Natural killer cell (primary cell): ENCODE measurements at regions not wholly inside any gene's neighbourhood (a gene's known extent, or its start where the extent isn't known, plus 50 kb on each side); places are given as distances from the start of the nearest gene placed in this dataset.

Source experiments
- ATAC-seq, 3 donors: fragments of 150-1000 bp in 2 of 3; fragments of 200-7000 bp in 1 of 3; cut with Tn5 transposase; 1 replicate in 1 of 3; 2 replicates in 2 of 3; pipeline ENCODE4 v1.10.0; 2021; ENCODE audit warnings: mild to moderate bottlenecking in 2 of 3, moderate library complexity in 2 of 3
- DNase-seq, 2 donors: peaks; one replicate each; pipeline versions ENCODE4 v3.0.0 to v3.0.0-alpha.2; 2013 to 2021; ENCODE audit warnings: mixed read lengths in 1 of 2
- H3K27ac ChIP-seq: one replicate; pipeline ENCODE4 v1.5.1; 2013; ENCODE audit warnings: mild to moderate bottlenecking, low read length
- H3K27me3 ChIP-seq: one replicate; pipeline ENCODE4 v1.6.1; 2013; ENCODE audit warnings: low read length; ENCODE audit not compliant: control insufficient read depth, insufficient read depth
- H3K36me3 ChIP-seq: one replicate; pipeline ENCODE4 v1.6.1; 2013; ENCODE audit warnings: low read length; ENCODE audit not compliant: control insufficient read depth, insufficient read depth
- H3K4me1 ChIP-seq: one replicate; pipeline ENCODE4 v1.6.1; 2013; ENCODE audit warnings: low read length; ENCODE audit not compliant: control insufficient read depth, insufficient read depth
- H3K4me3 ChIP-seq: one replicate; pipeline ENCODE4 v1.5.1; 2013; ENCODE audit warnings: low read length
- H3K9me3 ChIP-seq: one replicate; pipeline ENCODE4 v1.6.1; 2013; ENCODE audit warnings: low read length; ENCODE audit not compliant: control insufficient read depth, insufficient read depth
- H3K27ac Mint-ChIP-seq, 2 donors: one replicate each; pipeline ENCODE4 v1.8.0; 2022; ENCODE audit warnings: mild to moderate bottlenecking in 2 of 2, mixed read lengths in 2 of 2, moderate library complexity in 1 of 2
- H3K27me3 Mint-ChIP-seq, 2 donors: one replicate each; pipeline ENCODE4 v1.8.0; 2022; ENCODE audit warnings: low read depth in 2 of 2, mixed read lengths in 2 of 2
- H3K36me3 Mint-ChIP-seq: one replicate; pipeline ENCODE4 v1.8.0; 2022; ENCODE audit warnings: mixed read lengths
- H3K4me1 Mint-ChIP-seq, 2 donors: one replicate each; pipeline ENCODE4 v1.8.0; 2022; ENCODE audit warnings: mixed read lengths in 2 of 2
- H3K4me3 Mint-ChIP-seq: one replicate; pipeline ENCODE4 v1.8.0; 2022; ENCODE audit warnings: mild to moderate bottlenecking, moderate library complexity, mixed read lengths
- H3K9me3 Mint-ChIP-seq, 2 donors: one replicate each; pipeline ENCODE4 v1.8.0; 2022; ENCODE audit warnings: mixed read lengths in 2 of 2
- WGBS: methylation state at CpG from one replicate; pipeline ENCODE4 v1.1.7; 2013; ENCODE audit warnings: missing lambda C conversion rate; ENCODE audit not compliant: insufficient coverage; 5-methylcytosine and 5-hydroxymethylcytosine counted together
- intact Hi-C: fragments of 100-400 bp; cut with micrococcal nuclease; formaldehyde crosslinking; loops from one replicate; pipeline ENCODE4 v1.14.2; 2022
- TF ChIP-seq, protein P1 (sequence below): fragments of 200-600 bp; IDR thresholded peaks from one replicate; pipeline ENCODE4 v1.8.0; 2022; ENCODE audit warnings: antibody characterized with exemption

- WGBS, result 78% methylated on average over 12 of the region's 12 CpGs
- no peaks in the 10 kb centered on the region for H3K4me1 Mint-ChIP-seq
- Histone ChIP-seq H3K36me3 (no peaks in the 10 kb centered on the region), H3K9me3 (no peaks in the 10 kb centered on the region), H3K4me1 (no peaks in the 10 kb centered on the region), H3K4me3 (no peak overlapping the region), H3K27ac (no peak overlapping the region), H3K27me3 (no peaks in the 10 kb centered on the region)
- DNase-seq, result no peak
- intact Hi-C loops, result no loop called here
- H3K27ac Mint-ChIP-seq, result no peak overlapping the region
- no peaks in the 10 kb centered on the region for H3K36me3 Mint-ChIP-seq
- ATAC-seq, result no peak
- TF ChIP-seq, protein P1, sequence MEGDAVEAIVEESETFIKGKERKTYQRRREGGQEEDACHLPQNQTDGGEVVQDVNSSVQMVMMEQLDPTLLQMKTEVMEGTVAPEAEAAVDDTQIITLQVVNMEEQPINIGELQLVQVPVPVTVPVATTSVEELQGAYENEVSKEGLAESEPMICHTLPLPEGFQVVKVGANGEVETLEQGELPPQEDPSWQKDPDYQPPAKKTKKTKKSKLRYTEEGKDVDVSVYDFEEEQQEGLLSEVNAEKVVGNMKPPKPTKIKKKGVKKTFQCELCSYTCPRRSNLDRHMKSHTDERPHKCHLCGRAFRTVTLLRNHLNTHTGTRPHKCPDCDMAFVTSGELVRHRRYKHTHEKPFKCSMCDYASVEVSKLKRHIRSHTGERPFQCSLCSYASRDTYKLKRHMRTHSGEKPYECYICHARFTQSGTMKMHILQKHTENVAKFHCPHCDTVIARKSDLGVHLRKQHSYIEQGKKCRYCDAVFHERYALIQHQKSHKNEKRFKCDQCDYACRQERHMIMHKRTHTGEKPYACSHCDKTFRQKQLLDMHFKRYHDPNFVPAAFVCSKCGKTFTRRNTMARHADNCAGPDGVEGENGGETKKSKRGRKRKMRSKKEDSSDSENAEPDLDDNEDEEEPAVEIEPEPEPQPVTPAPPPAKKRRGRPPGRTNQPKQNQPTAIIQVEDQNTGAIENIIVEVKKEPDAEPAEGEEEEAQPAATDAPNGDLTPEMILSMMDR, result no peak
- no peaks in the 10 kb centered on the region for H3K27me3 Mint-ChIP-seq
- H3K9me3 Mint-ChIP-seq, result peaks cover 0 to 5% of the 10 kb centered on the region in 2 donors
- H3K4me3 Mint-ChIP-seq, result no peak overlapping the region
Observed at GRCh38 chr12:115337693-115338543, 653.9 kb upstream of the TBX3 start.

GRCh38 chr12:115336506-115336905 lies 652.5 kb upstream of the TBX3 start:
- H3K9me3 ChIP-seq, result no peaks in the 10 kb centered on the region
- ATAC-seq, result no peak
- Mint-ChIP-seq H3K4me3 (no peak overlapping the region), H3K36me3 (no peaks in the 10 kb centered on the region), H3K9me3 (peaks cover 0 to 5% of the 10 kb centered on the region in 2 donors), H3K27me3 (no peaks in the 10 kb centered on the region), H3K27ac (no peak overlapping the region), H3K4me1 (no peaks in the 10 kb centered on the region)
- DNase-seq, result no peak
- H3K27ac ChIP-seq, result no peak overlapping the region
- H3K4me1 ChIP-seq, result no peaks in the 10 kb centered on the region
- WGBS, result 88% methylated on average over 3 of the region's 3 CpGs
- no peak overlapping the region for H3K4me3 ChIP-seq
- H3K36me3 ChIP-seq, result no peaks in the 10 kb centered on the region
- intact Hi-C loops, result no loop called here
- no peaks in the 10 kb centered on the region for H3K27me3 ChIP-seq
- TF ChIP-seq, protein P1, result no peak

DNA sequence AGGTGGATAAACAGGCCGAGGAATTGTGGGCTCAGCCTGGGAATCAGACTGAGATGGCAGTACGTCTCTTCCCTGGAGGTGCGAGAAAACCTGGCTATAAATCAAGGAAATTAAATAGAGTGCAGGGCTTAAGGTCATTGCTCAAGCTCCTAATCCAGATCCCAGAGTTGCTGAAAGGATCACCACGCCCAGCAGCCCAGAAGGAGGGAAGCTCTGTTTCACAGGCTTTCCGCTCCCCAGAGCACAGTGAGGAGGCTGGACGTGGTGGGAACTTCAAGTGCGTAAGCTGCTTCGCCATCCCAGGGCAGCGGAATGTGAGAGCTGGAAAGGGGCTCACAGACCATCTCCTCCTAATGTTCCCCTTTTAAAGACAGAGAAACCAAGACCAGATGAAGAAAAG lies 651.6 kb upstream of the TBX3 start:
- H3K27ac ChIP-seq, result no peak overlapping the region
- Mint-ChIP-seq H3K4me3 (no peak overlapping the region), H3K27me3 (no peaks in the 10 kb centered on the region), H3K36me3 (no peaks in the 10 kb centered on the region), H3K4me1 (no peaks in the 10 kb centered on the region), H3K9me3 (peaks cover 0 to 5% of the 10 kb centered on the region in 2 donors), H3K27ac (no peak overlapping the region)
- 72% methylated on average over 9 of the region's 9 CpGs for WGBS
- no peaks in the 10 kb centered on the region for H3K9me3 ChIP-seq
- H3K36me3 ChIP-seq, result no peaks in the 10 kb centered on the region
- intact Hi-C loops, result no loop called here
- H3K4me3 ChIP-seq, result no peak overlapping the region
- no peaks in the 10 kb centered on the region for H3K27me3 ChIP-seq
- DNase-seq, result no peak
- no peaks in the 10 kb centered on the region for H3K4me1 ChIP-seq
- TF ChIP-seq, protein P1, result no peak
- no peak for ATAC-seq

GRCh38 chr12:115335048-115335447 lies 651.1 kb upstream of the TBX3 start:
- H3K27ac ChIP-seq, result no peak overlapping the region
- DNase-seq (no peak), ATAC-seq (no peak)
- no peak overlapping the region for H3K27ac Mint-ChIP-seq
- H3K9me3 Mint-ChIP-seq, result peaks cover 0 to 5% of the 10 kb centered on the region in 2 donors
- WGBS, result 52% methylated on average over 2 of the region's 2 CpGs
- H3K4me3 ChIP-seq, result no peak overlapping the region
- no peak overlapping the region for H3K4me3 Mint-ChIP-seq
- H3K27me3 Mint-ChIP-seq, result no peaks in the 10 kb centered on the region
- H3K4me1 Mint-ChIP-seq, result no peaks in the 10 kb centered on the region
- intact Hi-C loops, result no loop called here
- H3K36me3 ChIP-seq, result no peaks in the 10 kb centered on the region
- H3K9me3 ChIP-seq, result no peaks in the 10 kb centered on the region
- no peaks in the 10 kb centered on the region for H3K36me3 Mint-ChIP-seq
- H3K27me3 ChIP-seq, result no peaks in the 10 kb centered on the region
- H3K4me1 ChIP-seq, result no peaks in the 10 kb centered on the region
- TF ChIP-seq, protein P1, result no peak
